ENCODE measurements at regions not wholly inside any gene's neighbourhood (a gene's known extent, or its start where the extent isn't known, plus 50 kb on each side); places are given as distances from the start of the nearest gene placed in this dataset.
A peak's percentile ranks its signal among the peaks of the same experiment; 100 is the strongest.

DNA sequence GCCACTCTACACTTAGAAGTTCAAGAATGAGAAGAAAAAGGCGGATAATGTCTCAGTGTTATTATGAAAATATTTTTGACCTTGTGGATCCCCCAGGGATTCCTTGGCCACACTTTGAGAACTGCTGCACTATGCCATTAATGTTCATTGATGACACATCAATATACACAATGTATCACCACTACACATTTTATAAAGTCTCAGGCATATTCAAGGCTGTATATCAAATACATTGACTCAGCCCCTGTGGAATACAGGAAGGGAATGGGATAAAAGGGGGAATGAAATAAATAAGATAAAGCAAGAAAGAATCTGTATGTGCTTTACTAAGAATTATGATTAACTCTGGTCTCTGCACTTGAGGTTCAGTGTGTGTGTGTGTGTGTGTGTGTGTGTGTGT, 69.1 kb downstream of the INHBB start:
- Histone ChIP-seq H3K27me3 (ENCODE audit: control insufficient read depth, insufficient read depth, low read length) (no peaks in the 10 kb centered on the region), H3K36me3 (ENCODE audit: control insufficient read depth, insufficient read depth, low read length) (no peaks in the 10 kb centered on the region), H3K4me3 (ENCODE audit: low read depth, low read length) (no peak overlapping the region), H3K9me3 (ENCODE audit: control insufficient read depth, insufficient read depth, low read length) (no peaks in the 10 kb centered on the region), H3K27ac (ENCODE audit: low read depth, low read length) (no peak overlapping the region), H3K4me1 (ENCODE audit: control insufficient read depth, insufficient read depth, low read length) (peaks cover 6% of the 10 kb centered on the region)
- no CpG with 5 or more reads among the region's 1 CpG for whole genome bisulfite sequencing (ENCODE audit: insufficient coverage)
- no peak for DNase-seq (ENCODE audit: low read depth in 4 of 6, low spot score in 6 of 6)

DNA sequence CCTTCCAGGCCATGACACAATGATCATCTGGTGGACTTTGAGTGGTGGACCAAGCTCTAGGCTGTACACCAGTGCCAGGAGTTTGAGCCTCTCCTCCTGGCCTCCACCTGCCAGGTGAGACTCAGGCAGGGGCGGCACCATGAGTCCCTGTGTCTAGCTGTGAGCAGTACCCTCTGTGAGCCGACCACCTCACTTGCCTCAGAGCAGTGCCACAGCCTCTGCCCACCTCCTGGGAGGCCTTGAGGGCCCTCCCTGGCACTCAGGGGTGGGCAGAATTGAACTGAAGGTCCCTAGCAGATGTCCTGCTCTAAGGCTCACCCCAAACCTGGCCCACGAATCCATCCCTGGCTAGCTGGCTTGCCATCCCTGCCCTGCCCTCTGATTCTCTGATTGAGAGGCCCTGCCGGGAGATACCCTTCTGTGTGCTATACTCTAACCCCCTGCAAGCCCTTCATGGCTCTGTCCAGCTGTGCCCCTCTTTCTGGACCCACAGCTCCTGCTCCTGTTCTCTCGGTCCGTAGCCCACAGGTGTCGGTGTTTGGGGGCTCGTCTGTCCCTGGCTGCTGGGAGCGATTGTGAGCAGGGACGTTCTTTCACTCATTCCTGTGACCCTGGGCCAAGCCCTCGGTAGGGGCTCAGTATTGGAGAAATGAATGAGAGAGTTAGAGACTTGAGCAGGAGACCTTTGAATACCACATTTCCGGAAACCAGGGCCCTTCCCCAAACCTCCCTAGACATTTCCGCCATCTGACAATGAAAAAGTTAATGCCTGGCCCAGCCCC, 70.0 kb downstream of the INHBB start:
- no peaks in the 10 kb centered on the region for H3K27me3 ChIP-seq (ENCODE audit: control insufficient read depth, insufficient read depth, low read length)
- H3K9me3 ChIP-seq (ENCODE audit: control insufficient read depth, insufficient read depth, low read length) = no peaks in the 10 kb centered on the region
- peaks cover 6% of the 10 kb centered on the region for H3K4me1 ChIP-seq (ENCODE audit: control insufficient read depth, insufficient read depth, low read length)
- WGBS (ENCODE audit: insufficient coverage) = 97% methylated on average over 10 of the region's 13 CpGs
- no peaks in the 10 kb centered on the region for H3K36me3 ChIP-seq (ENCODE audit: control insufficient read depth, insufficient read depth, low read length)
- no peak overlapping the region for H3K4me3 ChIP-seq (ENCODE audit: low read depth, low read length)
- H3K27ac ChIP-seq (ENCODE audit: low read depth, low read length) = no peak overlapping the region
- DNase-seq (ENCODE audit: low read depth in 4 of 6, low spot score in 6 of 6) = no peak

DNA sequence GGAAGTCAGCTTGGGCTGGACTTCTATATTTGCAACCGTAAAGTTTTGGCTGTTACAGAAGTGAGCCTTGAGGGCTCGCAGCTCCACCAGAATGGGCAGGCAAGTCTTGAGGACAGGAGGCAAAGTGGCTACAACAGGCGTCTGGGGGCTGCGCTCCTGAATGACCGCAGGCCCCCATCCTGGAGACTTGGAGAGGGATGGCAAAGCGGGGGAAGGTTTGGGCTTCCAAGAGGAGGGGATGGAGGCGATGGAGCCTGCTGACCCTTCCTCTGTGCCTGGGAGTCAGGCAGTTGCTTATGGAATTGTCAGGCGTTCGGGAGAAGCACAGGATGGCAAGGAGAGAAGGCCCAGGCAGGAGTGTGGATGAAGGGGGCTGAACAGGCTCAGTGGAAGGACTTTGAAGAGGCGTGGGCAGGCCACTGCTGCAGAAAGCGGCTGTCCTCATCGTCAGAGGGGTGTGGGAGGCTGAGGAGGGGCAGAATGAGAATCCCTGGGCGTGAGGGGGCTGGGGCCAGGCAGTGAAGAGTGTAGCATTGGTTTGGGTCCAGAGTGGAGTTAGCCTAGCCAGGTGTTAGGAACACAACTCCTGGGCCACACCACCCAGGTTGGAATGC, 72.3 kb downstream of the INHBB start:
- Histone ChIP-seq H3K4me3 (ENCODE audit: low read depth, low read length) (no peak overlapping the region), H3K4me1 (ENCODE audit: control insufficient read depth, insufficient read depth, low read length) (peaks cover 6% of the 10 kb centered on the region), H3K27ac (ENCODE audit: low read depth, low read length) (no peak overlapping the region), H3K36me3 (ENCODE audit: control insufficient read depth, insufficient read depth, low read length) (no peaks in the 10 kb centered on the region), H3K9me3 (ENCODE audit: control insufficient read depth, insufficient read depth, low read length) (no peaks in the 10 kb centered on the region), H3K27me3 (ENCODE audit: control insufficient read depth, insufficient read depth, low read length) (no peaks in the 10 kb centered on the region)
- no peak for DNase-seq (ENCODE audit: low read depth in 4 of 6, low spot score in 6 of 6)
- 82% methylated on average over 13 of the region's 13 CpGs for WGBS (ENCODE audit: insufficient coverage)

DNA sequence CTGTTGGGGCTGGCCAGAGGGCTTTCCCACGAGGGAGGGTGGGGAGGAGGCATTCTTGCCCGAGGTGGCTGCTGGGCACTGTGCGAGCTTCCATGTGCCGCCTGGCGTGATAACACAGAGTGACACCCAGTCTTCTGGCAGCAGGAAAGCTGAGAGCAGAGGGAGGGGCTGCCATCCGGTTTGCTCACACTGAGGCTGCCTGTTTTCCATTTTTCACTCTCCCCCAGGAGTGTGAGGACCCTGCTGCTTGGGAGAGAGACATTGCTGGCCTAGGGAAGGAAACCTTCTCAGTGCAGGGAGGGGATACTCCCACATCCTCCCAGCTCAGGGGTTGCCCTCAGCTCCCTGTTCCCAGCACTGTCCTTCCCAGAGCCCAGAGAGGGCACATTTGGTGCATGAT, 73.1 kb downstream of the INHBB start:
- 16% methylated on average over 5 of the region's 6 CpGs for WGBS (ENCODE audit: insufficient coverage)
- H3K4me3 ChIP-seq (ENCODE audit: low read depth, low read length) = no peak overlapping the region
- no peaks in the 10 kb centered on the region for H3K36me3 ChIP-seq (ENCODE audit: control insufficient read depth, insufficient read depth, low read length)
- DNase-seq (ENCODE audit: low read depth in 4 of 6, low spot score in 6 of 6) = peak in 2 of 6 donors; percentile 60 to 85
- H3K27ac ChIP-seq (ENCODE audit: low read depth, low read length) = no peak overlapping the region
- no peaks in the 10 kb centered on the region for H3K9me3 ChIP-seq (ENCODE audit: control insufficient read depth, insufficient read depth, low read length)
- H3K27me3 ChIP-seq (ENCODE audit: control insufficient read depth, insufficient read depth, low read length) = no peaks in the 10 kb centered on the region
- H3K4me1 ChIP-seq (ENCODE audit: control insufficient read depth, insufficient read depth, low read length) = peaks cover 6% of the 10 kb centered on the region

DNA sequence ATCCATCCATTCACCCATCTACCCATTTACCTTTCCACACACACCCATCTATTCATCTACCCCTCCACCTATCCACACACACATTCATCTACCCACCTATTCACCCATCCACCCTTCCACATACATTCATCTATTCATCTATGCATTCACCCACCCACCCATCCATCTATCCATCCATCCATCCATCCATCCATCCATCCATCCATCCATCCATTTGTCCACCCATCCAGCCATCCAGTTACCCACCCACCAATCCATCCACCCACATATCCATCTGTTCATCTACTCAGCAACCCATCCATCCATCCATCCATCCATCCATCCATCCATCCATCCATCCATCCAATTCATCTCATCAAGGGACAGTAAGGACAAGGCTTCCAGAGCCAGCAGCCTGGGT, 74.0 kb downstream of the INHBB start:
- H3K9me3 ChIP-seq (ENCODE audit: control insufficient read depth, insufficient read depth, low read length) = no peaks in the 10 kb centered on the region
- DNase-seq (ENCODE audit: low read depth in 4 of 6, low spot score in 6 of 6) = no peak
- H3K27me3 ChIP-seq (ENCODE audit: control insufficient read depth, insufficient read depth, low read length) = peaks cover 2% of the 10 kb centered on the region
- no peak overlapping the region for H3K4me3 ChIP-seq (ENCODE audit: low read depth, low read length)
- peaks cover 6% of the 10 kb centered on the region for H3K4me1 ChIP-seq (ENCODE audit: control insufficient read depth, insufficient read depth, low read length)
- no peak overlapping the region for H3K27ac ChIP-seq (ENCODE audit: low read depth, low read length)
- no peaks in the 10 kb centered on the region for H3K36me3 ChIP-seq (ENCODE audit: control insufficient read depth, insufficient read depth, low read length)

DNA sequence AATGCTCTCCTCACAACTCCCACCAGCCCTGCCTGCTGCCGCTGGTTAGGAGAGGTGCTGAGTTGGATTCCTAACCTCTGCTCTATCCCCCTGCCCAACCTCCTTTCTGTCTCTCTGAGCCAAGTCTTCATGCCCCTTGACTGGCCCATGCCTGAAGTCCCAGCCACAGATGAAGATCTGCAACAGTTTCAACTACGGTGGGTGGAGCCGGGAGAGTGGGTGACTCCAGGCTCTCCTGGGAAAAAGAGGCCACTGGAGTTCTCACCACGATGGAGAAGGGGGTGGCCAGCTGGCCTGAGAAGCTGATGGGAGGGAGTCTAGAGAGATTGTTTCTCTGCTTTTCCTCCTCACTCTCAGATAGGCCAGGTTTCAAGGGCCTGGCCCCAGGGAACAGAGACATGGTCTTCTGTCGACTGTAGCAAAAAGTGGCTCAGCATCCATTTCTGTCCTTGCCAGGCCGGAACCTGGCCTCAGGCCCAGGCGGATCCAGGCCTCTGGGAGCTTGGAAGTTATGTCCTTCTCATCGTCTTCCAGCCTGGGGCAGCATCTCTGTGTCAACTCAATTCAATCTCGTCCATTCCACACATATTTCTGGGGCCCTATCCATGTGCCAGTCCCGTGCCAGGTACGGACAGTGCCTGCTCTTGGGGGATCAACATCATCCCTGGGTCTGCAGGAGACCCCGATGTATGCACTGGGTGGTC, 75.3 kb downstream of the INHBB start:
- Histone ChIP-seq H3K27me3 (ENCODE audit: control insufficient read depth, insufficient read depth, low read length) (peaks cover 2% of the 10 kb centered on the region), H3K9me3 (ENCODE audit: control insufficient read depth, insufficient read depth, low read length) (no peaks in the 10 kb centered on the region), H3K36me3 (ENCODE audit: control insufficient read depth, insufficient read depth, low read length) (no peaks in the 10 kb centered on the region), H3K4me3 (ENCODE audit: low read depth, low read length) (no peak overlapping the region), H3K27ac (ENCODE audit: low read depth, low read length) (no peak overlapping the region), H3K4me1 (ENCODE audit: control insufficient read depth, insufficient read depth, low read length) (peaks cover 6% of the 10 kb centered on the region)
- WGBS (ENCODE audit: insufficient coverage) = 95% methylated on average over 11 of the region's 12 CpGs
- no peak for DNase-seq (ENCODE audit: low read depth in 4 of 6, low spot score in 6 of 6)

DNA sequence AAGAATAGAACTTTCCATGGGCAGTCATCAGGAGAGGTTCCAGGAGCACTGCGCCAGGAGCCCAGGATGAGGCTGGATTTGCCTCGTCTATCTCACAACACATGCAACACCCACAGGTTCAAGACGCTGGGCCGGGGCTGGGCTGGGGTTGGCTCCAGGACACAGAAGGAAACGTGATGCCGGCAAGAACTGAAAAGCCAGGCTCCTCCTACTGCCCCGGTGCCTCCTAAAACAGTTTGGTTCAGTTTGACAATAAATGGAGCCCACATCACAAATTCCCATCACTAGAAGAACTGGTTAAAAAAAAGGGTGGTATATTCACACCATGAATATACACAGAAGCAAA, 75.9 kb downstream of the INHBB start:
- DNase-seq (ENCODE audit: low read depth in 4 of 6, low spot score in 6 of 6) = no peak
- peaks cover 6% of the 10 kb centered on the region for H3K4me1 ChIP-seq (ENCODE audit: control insufficient read depth, insufficient read depth, low read length)
- no peak overlapping the region for H3K4me3 ChIP-seq (ENCODE audit: low read depth, low read length)
- no peaks in the 10 kb centered on the region for H3K9me3 ChIP-seq (ENCODE audit: control insufficient read depth, insufficient read depth, low read length)
- no peak overlapping the region for H3K27ac ChIP-seq (ENCODE audit: low read depth, low read length)
- 60% methylated on average over 1 of the region's 7 CpGs for WGBS (ENCODE audit: insufficient coverage)
- H3K27me3 ChIP-seq (ENCODE audit: control insufficient read depth, insufficient read depth, low read length) = peaks cover 2% of the 10 kb centered on the region
- H3K36me3 ChIP-seq (ENCODE audit: control insufficient read depth, insufficient read depth, low read length) = no peaks in the 10 kb centered on the region

DNA sequence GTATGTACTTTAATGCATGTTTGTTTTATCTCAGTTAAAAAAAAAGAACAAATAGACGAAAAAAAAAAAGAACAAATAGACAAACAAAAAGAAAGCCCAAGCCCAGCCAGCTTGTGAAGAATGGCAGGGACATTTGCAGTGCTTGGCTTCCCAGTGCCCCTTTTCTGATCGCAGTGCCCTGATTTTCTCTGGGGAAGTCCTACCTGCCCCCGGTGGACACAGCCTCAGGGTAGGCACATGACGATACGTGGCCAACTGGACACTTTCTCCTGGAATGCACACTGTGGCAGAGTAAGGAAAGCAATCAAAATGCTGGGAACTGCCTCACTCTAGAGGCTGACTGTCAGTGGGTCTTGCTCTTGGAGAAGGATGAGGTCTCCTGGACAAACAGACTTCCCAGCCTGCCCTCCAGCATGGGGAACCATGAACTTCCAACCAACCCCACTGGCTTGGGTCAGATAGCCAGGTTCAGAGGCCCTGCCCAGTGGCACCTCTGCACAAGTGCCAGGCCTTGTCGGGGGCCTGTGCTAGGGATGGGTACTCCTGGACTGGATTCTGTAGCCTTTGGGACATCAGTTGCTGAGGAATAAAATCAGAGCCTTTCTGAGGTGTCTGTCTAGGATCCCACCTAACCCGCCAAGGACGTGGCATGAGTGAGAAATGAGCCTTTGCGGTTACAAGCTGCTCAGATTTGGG, 76.7 kb downstream of the INHBB start:
- DNase-seq (ENCODE audit: low read depth in 4 of 6, low spot score in 6 of 6) = no peak
- Histone ChIP-seq H3K9me3 (ENCODE audit: control insufficient read depth, insufficient read depth, low read length) (no peaks in the 10 kb centered on the region), H3K4me1 (ENCODE audit: control insufficient read depth, insufficient read depth, low read length) (peaks cover 6% of the 10 kb centered on the region), H3K27me3 (ENCODE audit: control insufficient read depth, insufficient read depth, low read length) (peaks cover 2% of the 10 kb centered on the region), H3K27ac (ENCODE audit: low read depth, low read length) (no peak overlapping the region), H3K36me3 (ENCODE audit: control insufficient read depth, insufficient read depth, low read length) (no peaks in the 10 kb centered on the region), H3K4me3 (ENCODE audit: low read depth, low read length) (no peak overlapping the region)
- 87% methylated on average over 9 of the region's 9 CpGs for WGBS (ENCODE audit: insufficient coverage)

DNA sequence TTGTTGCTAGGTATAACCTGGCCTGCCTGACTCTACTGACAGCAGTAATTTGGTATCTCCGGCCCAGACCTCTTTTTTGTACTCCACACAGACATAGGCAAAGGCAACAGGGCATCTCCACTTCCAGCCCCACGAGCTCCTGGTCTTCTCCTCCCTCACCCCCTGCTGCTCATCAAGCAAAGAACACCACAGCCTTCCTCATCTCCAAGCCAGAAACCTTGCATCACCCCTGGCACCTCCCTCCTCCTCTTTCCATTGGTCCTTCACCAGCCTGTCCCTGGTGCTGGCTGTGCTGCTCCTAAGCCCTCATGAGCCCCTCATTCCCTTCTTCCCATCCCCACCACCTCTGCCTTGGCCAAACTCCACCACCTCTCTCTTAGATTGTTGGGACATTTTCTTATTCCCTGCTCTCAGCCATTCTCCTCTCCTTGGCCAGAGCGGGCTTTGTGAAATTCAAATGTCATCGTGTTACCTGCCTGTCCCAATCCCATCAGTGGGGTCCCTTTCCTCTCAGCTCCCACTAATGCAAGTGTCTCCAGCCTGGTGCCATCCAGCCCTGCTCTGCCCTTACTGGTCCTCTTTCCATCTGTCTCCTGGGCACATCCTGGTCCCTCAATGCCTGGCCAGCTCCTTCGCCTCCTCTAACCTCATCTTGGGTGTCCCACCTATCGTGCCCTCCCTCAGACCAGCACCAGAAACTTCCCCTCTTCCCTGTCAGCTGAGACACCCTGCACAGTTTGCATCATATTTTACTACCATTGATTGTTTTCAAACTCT, 77.4 kb downstream of the INHBB start:
- no peaks in the 10 kb centered on the region for H3K9me3 ChIP-seq (ENCODE audit: control insufficient read depth, insufficient read depth, low read length)
- 78% methylated on average over 6 of the region's 6 CpGs for WGBS (ENCODE audit: insufficient coverage)
- H3K4me3 ChIP-seq (ENCODE audit: low read depth, low read length) = no peak overlapping the region
- H3K36me3 ChIP-seq (ENCODE audit: control insufficient read depth, insufficient read depth, low read length) = no peaks in the 10 kb centered on the region
- peaks cover 2% of the 10 kb centered on the region for H3K27me3 ChIP-seq (ENCODE audit: control insufficient read depth, insufficient read depth, low read length)
- no peak for DNase-seq (ENCODE audit: low read depth in 4 of 6, low spot score in 6 of 6)
- H3K27ac ChIP-seq (ENCODE audit: low read depth, low read length) = no peak overlapping the region
- H3K4me1 ChIP-seq (ENCODE audit: control insufficient read depth, insufficient read depth, low read length) = peaks cover 6% of the 10 kb centered on the region

All from spinal cord (tissue), 9 donors.